ENCODE measurements at regions not wholly inside any gene's neighbourhood (a gene's known extent, or its start where the extent isn't known, plus 50 kb on each side); places are given as distances from the start of the nearest gene placed in this dataset.

DNA sequence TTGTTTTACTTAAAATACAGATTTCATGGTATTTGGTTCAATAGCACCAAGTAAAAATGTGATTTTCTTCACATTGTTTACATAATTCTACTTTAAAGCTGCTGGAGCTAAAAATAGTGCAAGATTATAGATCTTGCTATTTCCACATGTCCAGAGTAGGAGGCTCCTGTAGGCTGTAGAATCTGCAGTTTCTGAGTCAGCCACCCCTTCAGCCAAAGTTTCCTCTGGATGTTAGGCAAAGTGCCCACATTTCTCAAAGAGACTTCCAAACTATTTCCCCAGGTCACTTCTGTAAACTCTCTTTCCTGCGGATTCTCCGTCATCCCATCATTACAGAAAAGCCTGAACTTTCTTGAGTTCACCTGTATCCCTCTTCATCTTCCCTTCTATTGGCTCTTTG is 342.5 kb upstream of the FSTL5 start:
- Histone ChIP-seq H3K27ac (ENCODE audit: low read depth in 1 of 2, low read length in 2 of 2) (no peak overlapping the region), H3K27me3 (ENCODE audit: control insufficient read depth in 1 of 2, insufficient read depth in 2 of 2, low read length in 2 of 2) (no peaks in the 10 kb centered on the region), H3K4me1 (ENCODE audit: insufficient read depth, low read length) (no peaks in the 10 kb centered on the region), H3K9me3 (ENCODE audit: control insufficient read depth in 1 of 2, insufficient read depth in 1 of 2, low read length in 2 of 2) (peaks cover 0 to 3% of the 10 kb centered on the region in 2 experiments), H3K4me3 (ENCODE audit: low read length) (no peak overlapping the region), H3K36me3 (ENCODE audit: insufficient read depth, low read length) (no peaks in the 10 kb centered on the region)
- POLR2A ChIA-PET = no interaction called here
- CTCF ChIA-PET = no interaction called here
- TF ChIP-seq, protein P1, sequence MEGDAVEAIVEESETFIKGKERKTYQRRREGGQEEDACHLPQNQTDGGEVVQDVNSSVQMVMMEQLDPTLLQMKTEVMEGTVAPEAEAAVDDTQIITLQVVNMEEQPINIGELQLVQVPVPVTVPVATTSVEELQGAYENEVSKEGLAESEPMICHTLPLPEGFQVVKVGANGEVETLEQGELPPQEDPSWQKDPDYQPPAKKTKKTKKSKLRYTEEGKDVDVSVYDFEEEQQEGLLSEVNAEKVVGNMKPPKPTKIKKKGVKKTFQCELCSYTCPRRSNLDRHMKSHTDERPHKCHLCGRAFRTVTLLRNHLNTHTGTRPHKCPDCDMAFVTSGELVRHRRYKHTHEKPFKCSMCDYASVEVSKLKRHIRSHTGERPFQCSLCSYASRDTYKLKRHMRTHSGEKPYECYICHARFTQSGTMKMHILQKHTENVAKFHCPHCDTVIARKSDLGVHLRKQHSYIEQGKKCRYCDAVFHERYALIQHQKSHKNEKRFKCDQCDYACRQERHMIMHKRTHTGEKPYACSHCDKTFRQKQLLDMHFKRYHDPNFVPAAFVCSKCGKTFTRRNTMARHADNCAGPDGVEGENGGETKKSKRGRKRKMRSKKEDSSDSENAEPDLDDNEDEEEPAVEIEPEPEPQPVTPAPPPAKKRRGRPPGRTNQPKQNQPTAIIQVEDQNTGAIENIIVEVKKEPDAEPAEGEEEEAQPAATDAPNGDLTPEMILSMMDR (IDR thresholded peaks at IDR 0.05) = no peak
- no peak for ATAC-seq (ENCODE audit: poor library complexity)
- Mint-ChIP-seq H3K4me3 (no peak overlapping the region), H3K27me3 (peaks cover under 1% of the 10 kb centered on the region), H3K36me3 (ENCODE audit: low read depth) (no peaks in the 10 kb centered on the region), H3K27ac (no peak overlapping the region), H3K4me1 (ENCODE audit: low read depth) (no peaks in the 10 kb centered on the region), H3K9me3 (no peaks in the 10 kb centered on the region)
- intact Hi-C loops (cut with DNase I, micrococcal nuclease) = no loop called here
- DNase-seq = no peak

DNA sequence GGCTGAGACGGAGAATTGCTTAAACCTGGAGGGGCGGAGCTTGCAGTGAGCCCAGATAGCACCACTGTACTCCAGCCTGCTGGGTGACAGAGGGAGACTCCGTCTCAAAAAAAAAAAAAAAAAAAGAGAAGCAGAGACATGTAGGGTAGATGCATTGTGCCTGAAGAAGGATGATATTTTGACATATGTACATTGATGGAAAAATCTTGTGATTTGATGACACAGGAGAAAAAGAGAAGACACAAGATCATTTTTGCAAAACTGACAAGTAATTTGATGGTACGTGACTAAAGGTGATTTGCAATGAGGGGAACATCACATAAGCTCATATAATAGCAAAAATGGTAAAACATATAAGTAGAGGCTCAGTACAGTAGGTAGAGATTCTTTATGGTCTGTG is 340.1 kb upstream of the FSTL5 start:
- no peaks in the 10 kb centered on the region for H3K36me3 Mint-ChIP-seq (ENCODE audit: low read depth)
- POLR2A ChIA-PET = no interaction called here

DNA sequence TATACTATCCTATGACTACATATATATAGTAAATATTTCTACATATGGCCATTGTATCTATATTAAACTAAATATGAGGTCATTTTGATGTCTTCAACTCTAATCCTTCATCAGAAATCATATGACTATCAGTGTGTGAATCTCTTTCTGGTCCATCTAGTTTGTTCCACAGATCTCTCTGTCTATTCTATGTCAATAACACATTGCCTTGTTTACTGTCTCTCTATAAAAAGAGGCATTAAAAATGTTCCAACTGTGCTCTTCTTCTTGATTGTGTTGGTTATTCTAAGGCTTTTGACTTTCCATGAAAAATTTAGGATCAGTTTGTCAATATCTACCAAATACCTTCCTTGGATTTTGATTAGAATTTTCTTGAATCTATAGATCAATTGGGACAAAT is 338.3 kb upstream of the FSTL5 start:
- H3K4me3 ChIP-seq (ENCODE audit: low read length) = no peak overlapping the region
- no peaks in the 10 kb centered on the region for H3K36me3 ChIP-seq (ENCODE audit: insufficient read depth, low read length)
- ChIA-PET CTCF (no interaction called here), POLR2A (no interaction called here)
- no peaks in the 10 kb centered on the region for H3K27me3 ChIP-seq (ENCODE audit: control insufficient read depth in 1 of 2, insufficient read depth in 2 of 2, low read length in 2 of 2)
- H3K4me1 ChIP-seq (ENCODE audit: insufficient read depth, low read length) = no peaks in the 10 kb centered on the region
- TF ChIP-seq, protein P1 (IDR thresholded peaks at IDR 0.05) = no peak
- peaks cover 10% of the 10 kb centered on the region for H3K27me3 Mint-ChIP-seq
- no peak for DNase-seq
- no peaks in the 10 kb centered on the region for H3K9me3 Mint-ChIP-seq
- H3K27ac ChIP-seq (ENCODE audit: low read depth in 1 of 2, low read length in 2 of 2) = no peak overlapping the region
- H3K4me3 Mint-ChIP-seq = no peak overlapping the region
- no peak overlapping the region for H3K27ac Mint-ChIP-seq
- H3K36me3 Mint-ChIP-seq (ENCODE audit: low read depth) = no peaks in the 10 kb centered on the region
- intact Hi-C loops (cut with DNase I, micrococcal nuclease) = no loop called here
- ATAC-seq (ENCODE audit: poor library complexity) = no peak
- H3K4me1 Mint-ChIP-seq (ENCODE audit: low read depth) = no peaks in the 10 kb centered on the region
- peaks cover 0 to 3% of the 10 kb centered on the region in 2 experiments for H3K9me3 ChIP-seq (ENCODE audit: control insufficient read depth in 1 of 2, insufficient read depth in 1 of 2, low read length in 2 of 2)

More for the DNA sequence above, 340.1 kb upstream of the FSTL5 start:
- ATAC-seq (ENCODE audit: poor library complexity) = no peak
- TF ChIP-seq, protein P1 (IDR thresholded peaks at IDR 0.05) = no peak
- CTCF ChIA-PET = interaction anchor here (0.5 kb wide), 1 partner anchor 1869 kb away, joined by 3 read pairs; no protein-coding TSS in a partner anchor
- Histone ChIP-seq H3K9me3 (ENCODE audit: control insufficient read depth in 1 of 2, insufficient read depth in 1 of 2, low read length in 2 of 2) (peaks cover 0 to 3% of the 10 kb centered on the region in 2 experiments), H3K4me3 (ENCODE audit: low read length) (no peak overlapping the region), H3K36me3 (ENCODE audit: insufficient read depth, low read length) (no peaks in the 10 kb centered on the region), H3K4me1 (ENCODE audit: insufficient read depth, low read length) (no peaks in the 10 kb centered on the region), H3K27me3 (ENCODE audit: control insufficient read depth in 1 of 2, insufficient read depth in 2 of 2, low read length in 2 of 2) (no peaks in the 10 kb centered on the region), H3K27ac (ENCODE audit: low read depth in 1 of 2, low read length in 2 of 2) (no peak overlapping the region)
- no peak for DNase-seq
- no peaks in the 10 kb centered on the region for H3K4me1 Mint-ChIP-seq (ENCODE audit: low read depth)
- no peak overlapping the region for H3K27ac Mint-ChIP-seq
- intact Hi-C loops (cut with DNase I, micrococcal nuclease) = no loop called here
- peaks cover 10% of the 10 kb centered on the region for H3K27me3 Mint-ChIP-seq
- H3K9me3 Mint-ChIP-seq = no peaks in the 10 kb centered on the region
- no peak overlapping the region for H3K4me3 Mint-ChIP-seq
